Ovary (tissue), 7 donors: ENCODE measurements at regions not wholly inside any gene's neighbourhood (a gene's known extent, or its start where the extent isn't known, plus 50 kb on each side); places are given as distances from the start of the nearest gene placed in this dataset.

Source experiments
- DNase-seq, 5 donors: peaks; one replicate each; pipeline ENCODE4 v3.0.0-alpha.2; 2019 to 2020
- H3K27ac ChIP-seq, 2 donors: fragments of 200-600 bp; one replicate each; pipeline versions ENCODE4 v1.5.1 to v1.8.0; 2019 to 2022
- H3K27me3 ChIP-seq: fragments of 200-600 bp; one replicate; pipeline ENCODE4 v1.8.0; 2022
- H3K36me3 ChIP-seq: fragments of 200-600 bp; sonication (generic); one replicate; pipeline ENCODE4 v1.5.1; 2019
- H3K4me1 ChIP-seq: one replicate; pipeline ENCODE4 v1.8.1; 2013; ENCODE audit warnings: mild to moderate bottlenecking, moderate library complexity; ENCODE audit not compliant: insufficient read depth
- H3K4me3 ChIP-seq: fragments of 200-600 bp; sonication (generic); one replicate; pipeline ENCODE4 v1.5.1; 2017
- H3K9me3 ChIP-seq, 2 donors: fragments of 200-600 bp in 1 of 2; sonication (generic) in 1 of 2; one replicate each; pipeline versions ENCODE4 v1.5.1 to v1.8.1; 2013 to 2019; ENCODE audit warnings: mild to moderate bottlenecking in 1 of 2, moderate library complexity in 1 of 2
- CTCF ChIP-seq, 3 donors: fragments of 450-650 bp in 2 of 3; fragments of 200-600 bp in 1 of 3; IDR thresholded peaks; one replicate each; pipeline versions ENCODE4 v1.5.1 to v1.8.0; 2016 to 2022; ENCODE audit warnings: antibody characterized with exemption in 3 of 3, mild to moderate bottlenecking in 1 of 3
- EP300 ChIP-seq: sonication (generic); formaldehyde crosslinking; IDR thresholded peaks from one replicate; pipeline ENCODE4 v1.6.1; 2017; ENCODE audit warnings: antibody characterized with exemption
- POLR2A ChIP-seq: fragments of 450-650 bp; IDR thresholded peaks from one replicate; pipeline ENCODE4 v1.6.1; 2017; ENCODE audit warnings: antibody characterized with exemption, mild to moderate bottlenecking, moderate library complexity
- WGBS, 3 donors: extraction: QIAGEN DNeasy Blood & Tissue Kit in 1 of 3; methylation state at CpG; one replicate each; pipeline versions ENCODE4 v1.1.5 to v1.1.7; 2013 to 2017; 5-methylcytosine and 5-hydroxymethylcytosine counted together
- intact Hi-C, 4 donors: fragments of 100-400 bp; cut with DNase I; formaldehyde crosslinking; loops; one replicate each; pipeline versions ENCODE4 v1.11.0 to v1.15.1; 2022 to 2023
- donor health status: DM: no; HTN: no; CAD: no; lungs with moderate emphysema.
- donor health status: DM: no; HTN: no; CAD: no.
- donor health status: Bipolar disorder and iron deficiency.
- donor health status: DM: no; HTN: no; CAD: no.
- donor health status: DM: yes; HTN: yes; CAD: no.

GRCh38 chr7:32147546-32148268, 77.5 kb upstream of the PDE1C start:
- Histone ChIP-seq H3K27me3 (no peaks in the 10 kb centered on the region), H3K27ac (no peak overlapping the region), H3K4me3 (no peak overlapping the region), H3K4me1 (no peaks in the 10 kb centered on the region), H3K36me3 (no peaks in the 10 kb centered on the region), H3K9me3 (no peaks in the 10 kb centered on the region)
- no peak for DNase-seq
- intact Hi-C loops, result no loop called here
- TF ChIP-seq CTCF (IDR thresholded peaks at IDR 0.05) (no peak), EP300 (no peak), POLR2A (no peak)
- WGBS, 3 donors, result 50 to 85% (median 65%) methylated on average over 1 of the region's 1 CpG

GRCh38 chr7:32145911-32146310, 75.7 kb upstream of the PDE1C start:
- Histone ChIP-seq H3K27me3 (no peaks in the 10 kb centered on the region), H3K9me3 (no peaks in the 10 kb centered on the region), H3K4me3 (no peak overlapping the region), H3K4me1 (no peaks in the 10 kb centered on the region), H3K36me3 (no peaks in the 10 kb centered on the region), H3K27ac (no peak overlapping the region)
- 76 to 83% (median 78%) methylated on average over 2 of the region's 2 CpGs for WGBS, 3 donors
- TF ChIP-seq CTCF (IDR thresholded peaks at IDR 0.05) (no peak), POLR2A (no peak), EP300 (no peak)
- no peak for DNase-seq
- intact Hi-C loops, result no loop called here

GRCh38 chr7:32144676-32145075, 74.5 kb upstream of the PDE1C start:
- no peaks in the 10 kb centered on the region for H3K27me3 ChIP-seq
- H3K27ac ChIP-seq, result no peak overlapping the region
- H3K36me3 ChIP-seq, result no peaks in the 10 kb centered on the region
- no peaks in the 10 kb centered on the region for H3K4me1 ChIP-seq
- WGBS, 3 donors, result 82 to 84% (median 84%) methylated on average over 4 of the region's 4 CpGs
- TF ChIP-seq EP300 (no peak), POLR2A (no peak), CTCF (IDR thresholded peaks at IDR 0.05) (no peak)
- intact Hi-C loops, result no loop called here
- no peak overlapping the region for H3K4me3 ChIP-seq
- no peak for DNase-seq
- no peaks in the 10 kb centered on the region for H3K9me3 ChIP-seq

- TF ChIP-seq CTCF (IDR thresholded peaks at IDR 0.05), result no peak
- no peak for TF ChIP-seq EP300
- TF ChIP-seq POLR2A, result no peak
- Histone ChIP-seq H3K27ac (no peak overlapping the region), H3K27me3 (no peaks in the 10 kb centered on the region), H3K4me1 (no peaks in the 10 kb centered on the region), H3K4me3 (no peak overlapping the region), H3K9me3 (no peaks in the 10 kb centered on the region), H3K36me3 (no peaks in the 10 kb centered on the region)
- intact Hi-C loops, result no loop called here
- no peak for DNase-seq
- WGBS, 3 donors, result 52 to 68% (median 62%) methylated on average over 6 of the region's 6 CpGs
These were observed 73.1 kb upstream of the PDE1C start for GRCh38 chr7:32143301-32143700.
